ENCODE measurements at regions not wholly inside any gene's neighbourhood (a gene's known extent, or its start where the extent isn't known, plus 50 kb on each side); places are given as distances from the start of the nearest gene placed in this dataset.
"Not testable (repeated sequence)": the region's sequence is repeated elsewhere in the genome, so short reads cannot be mapped to it uniquely, and the experiment has no call there.

- no peak for DNase-seq
These were observed 390.3 kb upstream of the CCL2 start for GRCh38 chr17:33864758-33865229.

- DNase-seq = no peak
These were observed 386.2 kb upstream of the CCL2 start for GRCh38 chr17:33868899-33869298.

GRCh38 chr17:33870936-33871335, 384.1 kb upstream of the CCL2 start:
- no peak for DNase-seq

GRCh38 chr17:33871720-33872540, 383.2 kb upstream of the CCL2 start:
- no peak for DNase-seq

GRCh38 chr17:33873201-33873617, 381.9 kb upstream of the CCL2 start:
- no peak for DNase-seq

GRCh38 chr17:33874617-33875060, 380.4 kb upstream of the CCL2 start:
- no peak for DNase-seq

GRCh38 chr17:33875973-33876372, 379.1 kb upstream of the CCL2 start:
- no peak for DNase-seq

- DNase-seq = not testable (repeated sequence)
These were observed 372.8 kb upstream of the CCL2 start for GRCh38 chr17:33882273-33882672.

GRCh38 chr17:33882677-33883076, 372.4 kb upstream of the CCL2 start:
- DNase-seq = not testable (repeated sequence)

- no peak for DNase-seq
These were observed 366.6 kb upstream of the CCL2 start for GRCh38 chr17:33888455-33888854.

GRCh38 chr17:33889040-33889439, 366.0 kb upstream of the CCL2 start:
- no peak for DNase-seq

- DNase-seq = no peak
These were observed 365.3 kb upstream of the CCL2 start for GRCh38 chr17:33889766-33890165.

- no peak for DNase-seq
These were observed 362.1 kb upstream of the CCL2 start for GRCh38 chr17:33892717-33893591.

- no peak for DNase-seq
These were observed 359.6 kb upstream of the CCL2 start for GRCh38 chr17:33895491-33895890.

GRCh38 chr17:33896263-33896662, 358.8 kb upstream of the CCL2 start:
- DNase-seq = no peak

GRCh38 chr17:33901085-33901484, 354.0 kb upstream of the CCL2 start:
- DNase-seq = no peak

GRCh38 chr17:33902901-33903449, 352.1 kb upstream of the CCL2 start:
- DNase-seq = no peak

- no peak for DNase-seq
These were observed 350.6 kb upstream of the CCL2 start for GRCh38 chr17:33904476-33904875.

GRCh38 chr17:33905338-33905800, 349.7 kb upstream of the CCL2 start:
- no peak for DNase-seq

- DNase-seq = no peak
These were observed 346.6 kb upstream of the CCL2 start for GRCh38 chr17:33908363-33909064.

- DNase-seq = no peak
These were observed 344.8 kb upstream of the CCL2 start for GRCh38 chr17:33910200-33910857.

- no peak for DNase-seq
These were observed 341.0 kb upstream of the CCL2 start for GRCh38 chr17:33914125-33914524.

Data from stimulated activated CD4-positive, alpha-beta T cell treated with anti-CD3 and anti-CD28 coated beads, Interleukin-4, amount 100 ng/mL, for 1 hour (primary cell).